MCF 10A (cell line): ENCODE measurements at regions not wholly inside any gene's neighbourhood (a gene's known extent, or its start where the extent isn't known, plus 50 kb on each side); places are given as distances from the start of the nearest gene placed in this dataset.

Experiments
- BruUV-seq: library from RNA; stranded (reverse); fragments of 400-500 nt; replicated peaks from 2 replicates; lab custom pipeline; 2021; lab: Mats Ljungman, UMichigan
- CTCF ChIA-PET: fragments of 300-600 bp; sonication (Branson Sonifier 250); formaldehyde crosslinking; extraction: SDS; loops from one replicate; lab custom pipeline; 2021; ENCODE audit warnings: antibody characterized with exemption, inconsistent platforms; lab: Yijun Ruan, JAX
- POLR2A ChIA-PET: fragments of 300-600, 350-650 bp; sonication (Branson Sonifier 250); formaldehyde crosslinking; extraction: SDS; loops from one replicate; lab custom pipeline; 2020; ENCODE audit warnings: antibody characterized with exemption, inconsistent platforms; lab: Yijun Ruan, JAX
- DNase-seq: peaks from one replicate; pipeline ENCODE4 v3.0.0-alpha.2; 2018; ENCODE audit not compliant: unreplicated experiment
- H3K27ac Mint-ChIP-seq: one replicate; pipeline ENCODE4 v1.8.0; 2022; ENCODE audit warnings: mild to moderate bottlenecking, low read depth, mixed read lengths; ENCODE audit not compliant: unreplicated experiment
- H3K27me3 Mint-ChIP-seq: one replicate; pipeline ENCODE4 v1.8.0; 2022; ENCODE audit warnings: mixed read lengths; ENCODE audit not compliant: insufficient read depth, unreplicated experiment
- H3K36me3 Mint-ChIP-seq: one replicate; pipeline ENCODE4 v1.8.0; 2022; ENCODE audit warnings: mild to moderate bottlenecking, moderate library complexity, mixed read lengths; ENCODE audit not compliant: insufficient read depth, unreplicated experiment
- H3K4me1 Mint-ChIP-seq: one replicate; pipeline ENCODE4 v1.8.0; 2022; ENCODE audit warnings: mixed read lengths; ENCODE audit not compliant: insufficient read depth, unreplicated experiment
- H3K4me3 Mint-ChIP-seq: one replicate; pipeline ENCODE4 v1.8.0; 2022; ENCODE audit warnings: mild to moderate bottlenecking, moderate library complexity, mixed read lengths; ENCODE audit not compliant: unreplicated experiment
- H3K9me3 Mint-ChIP-seq: one replicate; pipeline ENCODE4 v1.8.0; 2022; ENCODE audit warnings: mixed read lengths; ENCODE audit not compliant: unreplicated experiment
- intact Hi-C: fragments of 100-400 bp; cut with micrococcal nuclease; formaldehyde crosslinking; loops from 2 replicates; pipeline ENCODE4 v1.14.1; 2022
- TF ChIP-seq, protein P1 (sequence below): fragments of 200-600 bp; IDR thresholded peaks from one replicate; pipeline ENCODE4 v1.8.0; 2022; ENCODE audit warnings: antibody characterized with exemption, mild to moderate bottlenecking; ENCODE audit not compliant: unreplicated experiment

DNA sequence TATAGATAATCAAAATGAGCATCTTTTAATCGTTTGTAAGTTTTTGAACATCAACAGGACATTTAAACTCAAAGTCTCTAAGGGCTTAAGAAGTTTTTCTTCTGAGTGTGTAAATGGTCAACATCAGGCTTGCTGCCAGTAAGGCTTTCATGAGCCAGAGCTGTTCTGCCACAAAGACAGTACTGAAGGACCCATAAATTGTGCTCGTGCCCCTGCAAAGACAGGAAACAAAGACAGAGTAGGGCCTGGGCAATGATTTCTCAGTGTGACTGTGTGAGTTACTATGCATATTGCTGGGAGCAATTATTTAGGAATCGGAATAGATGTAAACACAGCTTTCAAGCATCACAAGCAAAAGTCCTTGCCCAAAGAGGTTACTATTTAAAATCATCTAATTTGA, 300.0 kb downstream of the IDS start:
- no peaks in the 10 kb centered on the region for H3K27me3 Mint-ChIP-seq
- H3K27ac Mint-ChIP-seq = no peak overlapping the region
- H3K36me3 Mint-ChIP-seq = no peaks in the 10 kb centered on the region
- intact Hi-C loops = no loop called here
- H3K4me1 Mint-ChIP-seq = no peaks in the 10 kb centered on the region
- ChIA-PET CTCF (interaction anchor here (0.6 kb wide), 2 partner anchors 380 to 1220 kb away, joined by 3 to 4 read pairs; no protein-coding TSS in a partner anchor), POLR2A (no interaction called here)
- TF ChIP-seq, protein P1, sequence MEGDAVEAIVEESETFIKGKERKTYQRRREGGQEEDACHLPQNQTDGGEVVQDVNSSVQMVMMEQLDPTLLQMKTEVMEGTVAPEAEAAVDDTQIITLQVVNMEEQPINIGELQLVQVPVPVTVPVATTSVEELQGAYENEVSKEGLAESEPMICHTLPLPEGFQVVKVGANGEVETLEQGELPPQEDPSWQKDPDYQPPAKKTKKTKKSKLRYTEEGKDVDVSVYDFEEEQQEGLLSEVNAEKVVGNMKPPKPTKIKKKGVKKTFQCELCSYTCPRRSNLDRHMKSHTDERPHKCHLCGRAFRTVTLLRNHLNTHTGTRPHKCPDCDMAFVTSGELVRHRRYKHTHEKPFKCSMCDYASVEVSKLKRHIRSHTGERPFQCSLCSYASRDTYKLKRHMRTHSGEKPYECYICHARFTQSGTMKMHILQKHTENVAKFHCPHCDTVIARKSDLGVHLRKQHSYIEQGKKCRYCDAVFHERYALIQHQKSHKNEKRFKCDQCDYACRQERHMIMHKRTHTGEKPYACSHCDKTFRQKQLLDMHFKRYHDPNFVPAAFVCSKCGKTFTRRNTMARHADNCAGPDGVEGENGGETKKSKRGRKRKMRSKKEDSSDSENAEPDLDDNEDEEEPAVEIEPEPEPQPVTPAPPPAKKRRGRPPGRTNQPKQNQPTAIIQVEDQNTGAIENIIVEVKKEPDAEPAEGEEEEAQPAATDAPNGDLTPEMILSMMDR = no peak
- BruUV-seq = no TSS peak
- no peak for DNase-seq
- no peak overlapping the region for H3K4me3 Mint-ChIP-seq
- H3K9me3 Mint-ChIP-seq = peaks cover 12% of the 10 kb centered on the region

DNA sequence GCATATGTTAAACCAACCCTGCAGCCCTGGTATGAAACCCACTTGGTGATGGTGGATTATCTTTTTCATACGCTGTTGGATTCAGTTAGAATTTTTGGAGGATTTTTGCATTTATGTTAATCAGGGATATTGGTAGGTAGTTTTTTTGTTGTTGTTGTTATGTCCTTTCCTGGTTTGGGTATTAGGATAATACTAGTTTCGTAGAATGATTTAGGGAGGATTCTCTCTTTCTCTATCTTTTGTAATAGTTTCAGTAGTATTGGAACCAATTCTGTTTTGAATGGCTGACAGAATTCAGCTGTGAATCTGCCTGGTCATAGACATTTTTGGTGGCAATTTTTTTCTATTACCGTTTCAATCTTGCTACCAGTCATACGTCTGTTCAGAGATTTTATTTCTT, 305.4 kb downstream of the IDS start:
- no peak for DNase-seq
- H3K9me3 Mint-ChIP-seq = peaks cover 8% of the 10 kb centered on the region
- BruUV-seq = no TSS peak
- intact Hi-C loops = no loop called here
- ChIA-PET CTCF (no interaction called here), POLR2A (no interaction called here)
- no peaks in the 10 kb centered on the region for H3K4me1 Mint-ChIP-seq
- no peaks in the 10 kb centered on the region for H3K36me3 Mint-ChIP-seq
- H3K27ac Mint-ChIP-seq = no peak overlapping the region
- no peaks in the 10 kb centered on the region for H3K27me3 Mint-ChIP-seq
- TF ChIP-seq, protein P1 = no peak
- no peak overlapping the region for H3K4me3 Mint-ChIP-seq

DNA sequence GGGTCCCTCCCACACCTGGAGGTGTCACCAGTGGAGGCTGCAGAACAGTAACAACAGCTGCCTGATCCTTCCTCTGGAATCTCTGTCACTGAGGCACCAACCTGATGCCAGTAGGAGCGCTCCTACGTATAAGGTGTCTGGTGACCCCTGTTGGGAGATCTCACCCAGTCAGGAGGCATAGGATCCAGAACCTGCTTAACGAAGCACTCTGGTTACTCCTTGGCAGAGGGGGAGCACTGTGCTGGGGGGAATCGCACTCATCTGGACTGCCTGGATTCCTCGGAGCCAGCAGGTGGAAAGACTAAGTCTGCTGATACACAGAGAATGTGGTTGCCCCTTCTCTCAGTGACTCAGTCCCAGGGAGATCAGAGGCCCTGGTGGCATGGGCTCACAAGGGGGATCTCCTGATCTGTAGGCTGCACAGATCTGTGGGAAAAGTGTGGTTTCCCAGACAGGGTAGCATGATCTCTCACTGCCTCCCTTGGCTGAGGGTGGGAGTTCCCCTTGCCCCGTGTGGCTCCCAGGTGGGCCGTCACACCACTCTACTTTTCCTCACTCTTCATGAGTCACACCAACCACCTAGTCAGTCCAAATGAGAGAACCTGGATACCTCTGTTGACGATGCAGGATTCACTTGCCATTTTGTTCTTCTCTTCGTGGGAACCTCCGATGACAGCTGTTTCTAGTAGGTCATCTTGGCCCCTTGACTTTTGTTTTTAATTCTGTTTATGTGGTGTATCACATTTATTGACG, 305.9 kb downstream of the IDS start:
- ChIA-PET POLR2A (no interaction called here), CTCF (no interaction called here)
- no TSS peak for BruUV-seq
- TF ChIP-seq, protein P1 = no peak
- Mint-ChIP-seq H3K27me3 (no peaks in the 10 kb centered on the region), H3K27ac (no peak overlapping the region), H3K4me1 (no peaks in the 10 kb centered on the region), H3K9me3 (peaks cover 9% of the 10 kb centered on the region), H3K4me3 (no peak overlapping the region), H3K36me3 (no peaks in the 10 kb centered on the region)
- intact Hi-C loops = no loop called here
- DNase-seq = no peak

DNA sequence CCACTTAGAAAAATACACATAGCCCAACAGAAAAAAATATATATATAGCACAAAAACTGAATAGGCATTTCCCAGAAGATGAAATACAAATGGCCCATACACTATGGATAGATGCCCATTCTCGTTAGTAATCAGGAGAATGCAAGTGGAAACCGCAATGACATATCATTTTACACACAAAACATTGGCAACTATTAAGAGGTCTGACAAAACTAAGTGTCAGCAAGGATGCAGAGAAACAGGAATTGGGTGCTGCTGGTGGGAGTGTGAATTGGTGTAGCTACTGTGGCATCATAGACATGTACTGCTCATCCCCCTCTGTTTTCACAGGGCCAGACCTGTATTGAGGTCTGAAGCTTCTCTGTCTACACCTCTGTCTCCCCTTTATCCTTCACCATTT, 320.0 kb downstream of the IDS start:
- peak; percentile 58 for DNase-seq

More for the DNA sequence above, 320.0 kb downstream of the IDS start:
- H3K4me3 Mint-ChIP-seq = no peak overlapping the region
- H3K27me3 Mint-ChIP-seq = no peaks in the 10 kb centered on the region
- H3K27ac Mint-ChIP-seq = no peak overlapping the region
- POLR2A ChIA-PET = no interaction called here
- BruUV-seq = no TSS peak
- no peaks in the 10 kb centered on the region for H3K36me3 Mint-ChIP-seq
- TF ChIP-seq, protein P1 = no peak
- intact Hi-C loops = no loop called here
- H3K4me1 Mint-ChIP-seq = peaks cover 9% of the 10 kb centered on the region
- CTCF ChIA-PET = no interaction called here
- no peaks in the 10 kb centered on the region for H3K9me3 Mint-ChIP-seq
